H1 (cell line): ENCODE measurements at regions not wholly inside any gene's neighbourhood (a gene's known extent, or its start where the extent isn't known, plus 50 kb on each side); places are given as distances from the start of the nearest gene placed in this dataset.
A peak's percentile ranks its signal among the peaks of the same experiment; 100 is the strongest.

Experiments used
- CTCF ChIA-PET: fragments of 300-600 bp; sonication (Branson Sonifier 250); formaldehyde crosslinking; loops from one replicate; lab custom pipeline; 2021; ENCODE audit not compliant: partially characterized antibody; lab: Charles Lee
- POLR2A ChIA-PET: fragments of 300-600 bp; sonication (Branson Sonifier 250); formaldehyde crosslinking; loops from one replicate; lab custom pipeline; 2021; ENCODE audit warnings: inconsistent platforms; ENCODE audit not compliant: partially characterized antibody; lab: Charles Lee
- DNase-seq, 2 experiments: peaks; one replicate each; pipeline versions ENCODE4 v3.0.0 to v3.0.0-alpha.2; 2010 to 2022; ENCODE audit warnings: low spot score in 2 of 2, low read depth in 1 of 2, mixed read lengths in 1 of 2
- FAIRE-seq: peaks from 2 replicates; lab custom pipeline; 2011; peaks lifted over from hg19 to GRCh38; lab: Jason Lieb, UNC
- H2AFZ ChIP-seq: 2 replicates; pipeline ENCODE4 v1.8.1; 2012; ENCODE audit warnings: low read length, inconsistent platforms
- H2AK5ac ChIP-seq: 2 replicates; pipeline ENCODE4 v1.6.1; 2013; ENCODE audit warnings: low read depth, low read length
- H2BK120ac ChIP-seq: replicated peaks from 2 replicates; pipeline ENCODE3; 2013; ENCODE audit warnings: low read depth, low read length, inconsistent platforms
- H2BK12ac ChIP-seq: 2 replicates; pipeline ENCODE4 v1.6.1; 2013; ENCODE audit warnings: low read depth, low read length
- H2BK15ac ChIP-seq: 2 replicates; pipeline ENCODE4 v1.6.1; 2013; ENCODE audit warnings: low read length
- H2BK20ac ChIP-seq: 2 replicates; pipeline ENCODE4 v1.6.1; 2013; ENCODE audit warnings: low read length
- H2BK5ac ChIP-seq: 2 replicates; pipeline ENCODE4 v1.6.1; 2013; ENCODE audit warnings: low read depth, low read length
- H3K14ac ChIP-seq: 2 replicates; pipeline ENCODE4 v1.6.1; 2013; ENCODE audit warnings: inconsistent platforms; ENCODE audit not compliant: insufficient read length
- H3K18ac ChIP-seq: 2 replicates; pipeline ENCODE4 v1.6.1; 2013; ENCODE audit warnings: low read length; ENCODE audit errors: extremely low read depth
- H3K23ac ChIP-seq: 2 replicates; pipeline ENCODE4 v1.6.1; 2013; ENCODE audit warnings: inconsistent platforms; ENCODE audit not compliant: insufficient read length
- H3K23me2 ChIP-seq: 2 replicates; pipeline ENCODE4 v1.6.1; 2013; ENCODE audit warnings: low read depth, low read length
- H3K27ac ChIP-seq: 2 replicates; pipeline ENCODE4 v1.6.1; 2011; ENCODE audit warnings: low read depth, low read length, inconsistent platforms
- H3K27me3 ChIP-seq, 4 experiments: replicated peaks in 1 of 4; 1 replicate in 1 of 4; 2 replicates in 3 of 4; pipeline versions ENCODE4 v1.6.1 to v1.8.1; 2011 to 2013; ENCODE audit warnings: low read length in 3 of 4, mild to moderate bottlenecking in 3 of 4, inconsistent platforms in 2 of 4, mixed read lengths in 2 of 4, moderate library complexity in 1 of 4; ENCODE audit not compliant: control insufficient read depth in 3 of 4, insufficient read depth in 3 of 4; ENCODE audit errors: extremely low read depth in 1 of 4
- H3K36me3 ChIP-seq, 4 experiments: 2 replicates each; pipeline versions ENCODE4 v1.6.1 to v1.8.1; 2011 to 2013; ENCODE audit warnings: mild to moderate bottlenecking in 4 of 4, low read length in 3 of 4, moderate library complexity in 2 of 4, control low read depth in 1 of 4, inconsistent platforms in 1 of 4; ENCODE audit not compliant: insufficient read depth in 4 of 4, control insufficient read depth in 2 of 4
- H3K4ac ChIP-seq: replicated peaks from 2 replicates; pipeline ENCODE3; 2013; ENCODE audit warnings: low read length, low read depth, mixed read lengths, inconsistent platforms; ENCODE audit not compliant: insufficient read length
- H3K4me1 ChIP-seq, 4 experiments: replicated peaks in 1 of 4; 1 replicate in 1 of 4; 2 replicates in 3 of 4; pipeline versions ENCODE4 v1.6.1 to v1.8.1; 2011 to 2013; ENCODE audit warnings: low read length in 3 of 4, inconsistent platforms in 2 of 4, mixed read lengths in 1 of 4; ENCODE audit not compliant: insufficient read depth in 4 of 4, control insufficient read depth in 3 of 4
- H3K4me2 ChIP-seq, 2 experiments: 2 replicates each; pipeline versions ENCODE4 v1.6.1 to v1.8.1; 2011 to 2013; ENCODE audit warnings: low read depth in 2 of 2, low read length in 2 of 2, control low read depth in 1 of 2, inconsistent platforms in 1 of 2, mild to moderate bottlenecking in 1 of 2; ENCODE audit not compliant: insufficient read depth in 1 of 2
- H3K4me3 ChIP-seq, 4 experiments: fragments of 200-600, 300-600 bp in 1 of 4; sonication (generic), shearing (Covaris generic), sonication (Bioruptor Twin) in 1 of 4; 2 replicates each; pipeline versions ENCODE4 v1.5.1 to v1.8.1; 2011 to 2016; ENCODE audit warnings: low read length in 4 of 4, low read depth in 3 of 4, control low read depth in 2 of 4, inconsistent platforms in 2 of 4, mild to moderate bottlenecking in 2 of 4, mixed read lengths in 1 of 4, moderate library complexity in 1 of 4; ENCODE audit not compliant: insufficient read depth in 2 of 4; ENCODE audit errors: extremely low read depth in 1 of 4
- H3K56ac ChIP-seq: replicated peaks from 2 replicates; pipeline ENCODE3; 2013; ENCODE audit warnings: low read depth, mild to moderate bottlenecking, mixed read lengths, low read length, inconsistent platforms; ENCODE audit not compliant: insufficient read length
- H3K79me1 ChIP-seq: 2 replicates; pipeline ENCODE4 v1.6.1; 2013; ENCODE audit warnings: low read depth, low read length, control low read depth
- H3K79me2 ChIP-seq, 2 experiments: 2 replicates each; pipeline versions ENCODE4 v1.6.1 to v1.8.1; 2012 to 2013; ENCODE audit warnings: low read length in 2 of 2, mild to moderate bottlenecking in 2 of 2, inconsistent platforms in 1 of 2; ENCODE audit not compliant: insufficient read depth in 2 of 2, control insufficient read depth in 1 of 2
- H3K9ac ChIP-seq, 4 experiments: replicated peaks in 1 of 4; 1 replicate in 1 of 4; 2 replicates in 3 of 4; pipeline versions ENCODE4 v1.6.1 to v1.8.1; 2011 to 2013; ENCODE audit warnings: low read depth in 3 of 4, low read length in 3 of 4, control low read depth in 2 of 4, mild to moderate bottlenecking in 2 of 4, moderate library complexity in 2 of 4, inconsistent platforms in 1 of 4; ENCODE audit errors: extremely low read depth in 1 of 4
- H3K9me3 ChIP-seq, 2 experiments: 2 replicates each; pipeline versions ENCODE4 v1.6.1 to v1.8.1; 2012 to 2013; ENCODE audit warnings: mild to moderate bottlenecking in 2 of 2, moderate library complexity in 2 of 2, control low read depth in 1 of 2, inconsistent platforms in 1 of 2, low read depth in 1 of 2, low read length in 1 of 2, mixed read lengths in 1 of 2; ENCODE audit not compliant: insufficient read depth in 2 of 2
- H4K20me1 ChIP-seq, 2 experiments: replicated peaks in 1 of 2; 2 replicates each; pipeline versions ENCODE3 to v1.8.1; 2011 to 2013; ENCODE audit warnings: inconsistent platforms in 2 of 2, low read length in 2 of 2, mild to moderate bottlenecking in 1 of 2; ENCODE audit not compliant: insufficient read depth in 2 of 2, control insufficient read depth in 1 of 2
- H4K5ac ChIP-seq: 2 replicates; pipeline ENCODE4 v1.6.1; 2013; ENCODE audit warnings: low read length, low read depth, mixed read lengths, inconsistent platforms; ENCODE audit not compliant: insufficient read length
- H4K8ac ChIP-seq: 2 replicates; pipeline ENCODE4 v1.8.0; 2013; ENCODE audit warnings: mild to moderate bottlenecking, moderate library complexity, low read length, inconsistent platforms; ENCODE audit not compliant: insufficient read depth; ENCODE audit errors: extremely low read depth
- H4K91ac ChIP-seq: replicated peaks from 2 replicates; pipeline ENCODE3; 2013; ENCODE audit warnings: low read length, mixed read lengths, inconsistent platforms; ENCODE audit not compliant: insufficient read length
- BCL11A ChIP-seq, 2 experiments: IDR thresholded peaks; one replicate each; pipeline ENCODE4 v1.6.1; 2011; ENCODE audit warnings: low read depth in 2 of 2, low read length in 2 of 2, mild to moderate bottlenecking in 2 of 2
- CTCF ChIP-seq, 3 experiments: IDR thresholded peaks; 1 replicate in 2 of 3; 2 replicates in 1 of 3; pipeline versions ENCODE4 v1.5.1 to v1.6.1; 2011; ENCODE audit warnings: low read length in 3 of 3, mild to moderate bottlenecking in 3 of 3, inconsistent platforms in 2 of 3, low read depth in 1 of 3, moderate library complexity in 1 of 3; ENCODE audit not compliant: insufficient read depth in 1 of 3; ENCODE audit errors: control extremely low read depth in 1 of 3
- EP300 ChIP-seq, 2 experiments: IDR thresholded peaks; 1 replicate in 1 of 2; 2 replicates in 1 of 2; pipeline ENCODE4 v1.6.1; 2011 to 2012; ENCODE audit warnings: low read depth in 2 of 2, low read length in 2 of 2, mild to moderate bottlenecking in 2 of 2, borderline replicate concordance in 1 of 2, inconsistent platforms in 1 of 2, moderate library complexity in 1 of 2
- GABPA ChIP-seq: IDR thresholded peaks from 2 replicates; pipeline ENCODE4 v1.6.1; 2011; ENCODE audit warnings: mild to moderate bottlenecking, low read length, moderate library complexity, borderline replicate concordance; ENCODE audit not compliant: insufficient read depth
- JUN ChIP-seq: IDR thresholded peaks from 2 replicates; pipeline ENCODE4 v1.6.1; 2011; ENCODE audit warnings: low read depth, mild to moderate bottlenecking, improper control_type of control experiment, low read length
- RAD21 ChIP-seq, 2 experiments: IDR thresholded peaks in 1 of 2; conservative IDR thresholded peaks in 1 of 2; 2 replicates each; pipeline ENCODE4 v1.6.1; 2011; ENCODE audit warnings: low read depth in 2 of 2, low read length in 2 of 2, improper control_type of control experiment in 1 of 2, inconsistent platforms in 1 of 2, mild to moderate bottlenecking in 1 of 2, moderate library complexity in 1 of 2
- SAP30 ChIP-seq: fragments of 300-600 bp; sonication (generic); IDR thresholded peaks from 2 replicates; pipeline ENCODE4 v1.7.1; 2012; ENCODE audit warnings: low read length, moderate library complexity, mild to moderate bottlenecking, inconsistent platforms; ENCODE audit not compliant: insufficient read depth, insufficient replicate concordance
- SP1 ChIP-seq: IDR thresholded peaks from 2 replicates; pipeline ENCODE4 v1.6.1; 2011; ENCODE audit warnings: low read depth, low read length
- SP2 ChIP-seq: IDR thresholded peaks from 2 replicates; pipeline ENCODE4 v1.6.1; 2012; ENCODE audit warnings: mild to moderate bottlenecking, low read length, inconsistent platforms
- TAF1 ChIP-seq: IDR thresholded peaks from 2 replicates; pipeline ENCODE4 v1.6.1; 2011; ENCODE audit warnings: mild to moderate bottlenecking, low read depth, low read length

GRCh38 chr16:60991886-60992285, 1044.4 kb downstream of the CDH8 start:
- Histone ChIP-seq H2BK5ac (no peak overlapping the region), H3K4me3 (no peak overlapping the region), H2BK12ac (no peak overlapping the region), H4K91ac (no peak overlapping the region), H3K56ac (no peak overlapping the region), H3K4ac (no peak overlapping the region), H3K18ac (no peak overlapping the region), H4K8ac (no peak overlapping the region), H3K14ac (no peak overlapping the region), H3K27me3 (no peaks in the 10 kb centered on the region), H3K23me2 (no peaks in the 10 kb centered on the region), H3K9me3 (no peaks in the 10 kb centered on the region), H4K20me1 (no peaks in the 10 kb centered on the region), H4K5ac (no peak overlapping the region), H3K4me1 (no peaks in the 10 kb centered on the region), H3K9ac (no peak overlapping the region), H3K27ac (no peak overlapping the region), H3K79me1 (no peaks in the 10 kb centered on the region), H3K4me2 (no peak overlapping the region), H2AK5ac (no peak overlapping the region), H3K23ac (no peak overlapping the region), H2BK120ac (no peak overlapping the region), H3K36me3 (no peaks in the 10 kb centered on the region), H2BK20ac (no peak overlapping the region), H2AFZ (no peak overlapping the region), H2BK15ac (no peak overlapping the region)
- FAIRE-seq (no peak), DNase-seq (no peak)
- CTCF ChIA-PET: interaction anchor here (0.6 to 1.1 kb wide), 2 partner anchors 16 to 57 kb away, joined by 3 read pairs; no protein-coding TSS in a partner anchor
- TF ChIP-seq CTCF (IDR thresholded peaks at IDR 0.05; ENCODE audit: control extremely low read depth in 1 of 3, insufficient read depth in 1 of 3, low read depth in 1 of 3, low read length in 3 of 3) (peak in 2 of 3 experiments; percentile 19 to 49; a peak in 2 of 4 replicates), JUN (no peak), BCL11A (IDR thresholded peaks at IDR 0.05; ENCODE audit: low read depth in 2 of 2, low read length in 2 of 2) (no peak), EP300 (IDR thresholded peaks at IDR 0.05; ENCODE audit: borderline replicate concordance in 1 of 2, low read depth in 2 of 2, low read length in 2 of 2) (no peak), RAD21 (IDR thresholded peaks at IDR 0.05 in 1 of 2, conservative IDR thresholded peaks at IDR 0.05 in 1 of 2; ENCODE audit: low read depth in 2 of 2, low read length in 2 of 2) (peak; percentile 63 to 67), SP2 (no peak), TAF1 (no peak), GABPA (no peak), SP1 (no peak), SAP30 (no peak)
- TF ChIP-seq, all 59 proteins: peak for 2
- POLR2A ChIA-PET: no interaction called here
- no peaks in the 10 kb centered on the region for H3K79me2 ChIP-seq
